ENCODE measurements at regions not wholly inside any gene's neighbourhood (a gene's known extent, or its start where the extent isn't known, plus 50 kb on each side); places are given as distances from the start of the nearest gene placed in this dataset.

DNA sequence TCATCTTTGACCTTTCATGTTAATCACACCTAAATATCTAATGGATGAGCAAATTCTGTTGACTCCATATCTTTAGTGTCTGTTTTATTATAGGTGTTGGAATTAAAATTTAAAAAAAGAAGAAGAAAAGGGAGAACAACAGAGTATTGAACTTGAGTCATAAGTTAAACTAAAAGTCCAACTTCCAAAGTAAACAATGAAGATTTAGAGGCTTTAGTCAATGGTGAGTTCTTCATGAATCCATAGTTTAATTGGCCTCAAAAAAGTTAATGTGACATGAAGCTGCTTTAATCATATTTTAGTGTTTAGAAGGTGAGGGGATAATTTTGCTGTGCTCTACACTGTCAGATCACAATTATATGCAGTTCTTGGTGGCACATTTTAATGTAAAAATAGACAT, 288.2 kb upstream of the RORA start:
- Histone ChIP-seq H3K9ac (ENCODE audit: extremely low read depth, low read length, poor library complexity, severe bottlenecking) (no peak overlapping the region), H3K9me3 (ENCODE audit: control insufficient read depth, low read length) (no peaks in the 10 kb centered on the region), H3K4me1 (ENCODE audit: control insufficient read depth, insufficient read depth, low read length) (no peaks in the 10 kb centered on the region), H3K27me3 (ENCODE audit: control insufficient read depth, insufficient read depth, low read length, poor library complexity, severe bottlenecking) (no peaks in the 10 kb centered on the region), H3K4me3 (ENCODE audit: low read length) (no peak overlapping the region), H3K27ac (ENCODE audit: low read depth, low read length) (no peak overlapping the region), H3K36me3 (ENCODE audit: control insufficient read depth, insufficient read depth, low read length) (no peaks in the 10 kb centered on the region)
- no peak overlapping the region for H3K4me3 Mint-ChIP-seq
- peaks cover 2% of the 10 kb centered on the region for H3K27me3 Mint-ChIP-seq (ENCODE audit: insufficient read depth)
- H3K4me1 Mint-ChIP-seq = peaks cover 9% of the 10 kb centered on the region
- no peaks in the 10 kb centered on the region for H3K36me3 Mint-ChIP-seq (ENCODE audit: low read depth)
- DNase-seq = no peak
- TF ChIP-seq, protein P1, sequence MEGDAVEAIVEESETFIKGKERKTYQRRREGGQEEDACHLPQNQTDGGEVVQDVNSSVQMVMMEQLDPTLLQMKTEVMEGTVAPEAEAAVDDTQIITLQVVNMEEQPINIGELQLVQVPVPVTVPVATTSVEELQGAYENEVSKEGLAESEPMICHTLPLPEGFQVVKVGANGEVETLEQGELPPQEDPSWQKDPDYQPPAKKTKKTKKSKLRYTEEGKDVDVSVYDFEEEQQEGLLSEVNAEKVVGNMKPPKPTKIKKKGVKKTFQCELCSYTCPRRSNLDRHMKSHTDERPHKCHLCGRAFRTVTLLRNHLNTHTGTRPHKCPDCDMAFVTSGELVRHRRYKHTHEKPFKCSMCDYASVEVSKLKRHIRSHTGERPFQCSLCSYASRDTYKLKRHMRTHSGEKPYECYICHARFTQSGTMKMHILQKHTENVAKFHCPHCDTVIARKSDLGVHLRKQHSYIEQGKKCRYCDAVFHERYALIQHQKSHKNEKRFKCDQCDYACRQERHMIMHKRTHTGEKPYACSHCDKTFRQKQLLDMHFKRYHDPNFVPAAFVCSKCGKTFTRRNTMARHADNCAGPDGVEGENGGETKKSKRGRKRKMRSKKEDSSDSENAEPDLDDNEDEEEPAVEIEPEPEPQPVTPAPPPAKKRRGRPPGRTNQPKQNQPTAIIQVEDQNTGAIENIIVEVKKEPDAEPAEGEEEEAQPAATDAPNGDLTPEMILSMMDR (conservative IDR thresholded peaks at IDR 0.05) = no peak
- no peaks in the 10 kb centered on the region for H3K9me3 Mint-ChIP-seq
- no peak overlapping the region for H3K27ac Mint-ChIP-seq

DNA sequence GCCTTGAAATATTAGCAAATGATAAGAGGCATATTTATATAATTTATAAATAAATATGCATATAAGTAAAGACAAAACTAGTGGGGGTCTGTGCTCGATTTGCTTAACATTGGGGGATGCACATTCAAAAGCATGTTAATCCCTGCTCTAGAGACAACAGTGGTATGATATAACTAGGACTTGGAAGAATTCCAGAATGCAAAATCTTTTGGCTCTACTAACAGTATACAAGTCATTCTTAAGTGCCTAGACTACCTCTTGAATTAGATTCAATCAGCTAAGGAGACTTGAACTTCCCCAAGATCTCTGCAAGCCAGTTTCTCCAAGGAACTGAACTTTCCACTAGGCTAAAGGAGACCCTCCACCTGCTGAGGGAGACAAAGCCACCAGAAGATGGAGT, 282.7 kb upstream of the RORA start:
- peaks cover 9% of the 10 kb centered on the region for H3K9me3 ChIP-seq (ENCODE audit: control insufficient read depth, low read length)
- Mint-ChIP-seq H3K4me1 (peaks cover 11% of the 10 kb centered on the region), H3K4me3 (no peak overlapping the region), H3K27me3 (ENCODE audit: insufficient read depth) (peaks cover 43% of the 10 kb centered on the region), H3K9me3 (peaks cover 3% of the 10 kb centered on the region), H3K36me3 (ENCODE audit: low read depth) (no peaks in the 10 kb centered on the region), H3K27ac (no peak overlapping the region)
- H3K4me3 ChIP-seq (ENCODE audit: low read length) = no peak overlapping the region
- TF ChIP-seq, protein P1 (conservative IDR thresholded peaks at IDR 0.05) = no peak
- DNase-seq = no peak
- peaks cover 17% of the 10 kb centered on the region for H3K27me3 ChIP-seq (ENCODE audit: control insufficient read depth, insufficient read depth, low read length, poor library complexity, severe bottlenecking)
- peaks cover 5% of the 10 kb centered on the region for H3K4me1 ChIP-seq (ENCODE audit: control insufficient read depth, insufficient read depth, low read length)
- H3K9ac ChIP-seq (ENCODE audit: extremely low read depth, low read length, poor library complexity, severe bottlenecking) = no peak overlapping the region
- WGBS, 2 experiments (ENCODE audit: insufficient coverage in 1 of 2, insufficient read length in 1 of 2) = 100% methylated on average over 1 of the region's 1 CpG
- no peak overlapping the region for H3K27ac ChIP-seq (ENCODE audit: low read depth, low read length)
- no peaks in the 10 kb centered on the region for H3K36me3 ChIP-seq (ENCODE audit: control insufficient read depth, insufficient read depth, low read length)

DNA sequence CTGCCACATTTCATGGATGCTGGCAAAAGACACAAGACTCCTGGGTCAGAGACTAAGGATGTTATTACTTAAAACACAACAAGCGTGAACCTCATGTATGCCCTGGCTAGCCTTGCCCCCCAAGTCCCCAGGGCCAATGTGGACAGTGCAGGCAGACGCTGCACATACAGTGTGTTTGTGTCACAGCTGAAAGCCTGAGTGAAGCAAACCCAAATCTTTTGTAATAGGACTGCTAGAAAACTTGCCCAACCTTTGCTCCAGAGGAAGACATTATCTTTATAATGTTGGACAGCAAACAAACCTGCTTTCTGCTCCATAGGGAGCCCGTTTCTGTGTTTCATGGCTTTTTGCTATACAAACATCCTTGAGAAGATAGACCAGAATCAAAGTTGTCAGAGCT, 282.0 kb upstream of the RORA start:
- no peak overlapping the region for H3K9ac ChIP-seq (ENCODE audit: extremely low read depth, low read length, poor library complexity, severe bottlenecking)
- DNase-seq = no peak
- peaks cover 5% of the 10 kb centered on the region for H3K4me1 ChIP-seq (ENCODE audit: control insufficient read depth, insufficient read depth, low read length)
- Mint-ChIP-seq H3K27me3 (ENCODE audit: insufficient read depth) (peaks cover 43% of the 10 kb centered on the region), H3K27ac (no peak overlapping the region), H3K9me3 (peaks cover 4% of the 10 kb centered on the region), H3K4me3 (no peak overlapping the region), H3K4me1 (peaks cover 16% of the 10 kb centered on the region), H3K36me3 (ENCODE audit: low read depth) (no peaks in the 10 kb centered on the region)
- peaks cover 9% of the 10 kb centered on the region for H3K9me3 ChIP-seq (ENCODE audit: control insufficient read depth, low read length)
- no peak overlapping the region for H3K27ac ChIP-seq (ENCODE audit: low read depth, low read length)
- peaks cover 17% of the 10 kb centered on the region for H3K27me3 ChIP-seq (ENCODE audit: control insufficient read depth, insufficient read depth, low read length, poor library complexity, severe bottlenecking)
- H3K4me3 ChIP-seq (ENCODE audit: low read length) = no peak overlapping the region
- H3K36me3 ChIP-seq (ENCODE audit: control insufficient read depth, insufficient read depth, low read length) = no peaks in the 10 kb centered on the region
- 84 to 94% methylated on average over 3 of the region's 3 CpGs for WGBS, 2 experiments (ENCODE audit: insufficient coverage in 1 of 2, insufficient read length in 1 of 2)
- TF ChIP-seq, protein P1 (conservative IDR thresholded peaks at IDR 0.05) = no peak

Measured in endodermal cell (in vitro differentiated cells).